ENCODE measurements at regions not wholly inside any gene's neighbourhood (a gene's known extent, or its start where the extent isn't known, plus 50 kb on each side); places are given as distances from the start of the nearest gene placed in this dataset.

- TF ChIP-seq CTCF (conservative IDR thresholded peaks at IDR 0.05), result no peak
- no peak for TF ChIP-seq ZFX (IDR thresholded peaks at IDR 0.05)
Observed at GRCh38 chr3:168997488-168997887, 666.0 kb downstream of the MECOM start.
